Neural cell (in vitro differentiated cells): ENCODE measurements at regions not wholly inside any gene's neighbourhood (a gene's known extent, or its start where the extent isn't known, plus 50 kb on each side); places are given as distances from the start of the nearest gene placed in this dataset.

Experiments
- POLR2AphosphoS5 ChIP-seq: IDR thresholded peaks from 2 replicates; pipeline ENCODE4 v1.6.1; 2012
- TAF1 ChIP-seq: IDR thresholded peaks from 2 replicates; pipeline ENCODE4 v1.6.1; 2012; ENCODE audit warnings: low read depth
- TF ChIP-seq, protein P1 (sequence below): fragments of 450-650 bp; IDR thresholded peaks from 2 replicates; pipeline ENCODE4 v1.5.1; 2014; ENCODE audit warnings: antibody characterized with exemption, mild to moderate bottlenecking, moderate library complexity; ENCODE audit not compliant: poor library complexity, severe bottlenecking

DNA sequence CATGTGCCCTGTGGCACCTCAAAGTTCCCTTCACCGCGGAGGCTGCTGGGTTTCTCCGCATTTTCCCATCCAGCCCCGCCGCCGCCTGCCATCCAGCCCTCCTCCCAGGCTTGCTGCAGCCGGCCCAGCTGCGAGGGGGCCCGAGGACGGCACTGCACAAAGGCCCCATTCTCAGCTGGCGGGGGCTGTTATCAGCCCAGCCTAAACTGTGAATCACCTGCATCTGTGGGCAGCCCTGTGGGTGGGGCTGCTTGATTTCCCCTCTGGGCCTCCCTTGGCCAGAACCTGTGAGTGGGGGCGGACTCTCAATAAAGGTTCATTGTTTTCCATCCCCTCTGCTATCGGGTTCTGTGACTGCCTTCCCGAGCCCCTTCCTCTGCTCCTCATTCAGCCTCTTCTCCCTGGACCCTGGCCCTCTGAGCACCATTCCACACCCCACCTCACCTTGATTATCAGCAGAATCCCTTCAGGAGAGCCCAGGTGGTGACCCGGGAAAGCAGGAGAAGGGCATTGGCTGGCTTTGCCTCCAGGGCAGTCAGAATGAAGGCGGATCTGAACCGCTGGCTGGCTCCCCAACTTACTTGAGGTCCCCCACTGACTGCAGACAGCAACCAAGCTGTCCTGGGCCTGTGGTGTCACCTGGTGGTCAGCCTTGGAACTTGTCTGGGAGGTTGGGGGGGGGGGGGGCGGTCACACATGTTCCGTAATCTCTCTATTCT is 204.5 kb downstream of the ZFP36L2 start:
- TF ChIP-seq POLR2AphosphoS5 (no peak), TAF1 (no peak)
- TF ChIP-seq, protein P1, sequence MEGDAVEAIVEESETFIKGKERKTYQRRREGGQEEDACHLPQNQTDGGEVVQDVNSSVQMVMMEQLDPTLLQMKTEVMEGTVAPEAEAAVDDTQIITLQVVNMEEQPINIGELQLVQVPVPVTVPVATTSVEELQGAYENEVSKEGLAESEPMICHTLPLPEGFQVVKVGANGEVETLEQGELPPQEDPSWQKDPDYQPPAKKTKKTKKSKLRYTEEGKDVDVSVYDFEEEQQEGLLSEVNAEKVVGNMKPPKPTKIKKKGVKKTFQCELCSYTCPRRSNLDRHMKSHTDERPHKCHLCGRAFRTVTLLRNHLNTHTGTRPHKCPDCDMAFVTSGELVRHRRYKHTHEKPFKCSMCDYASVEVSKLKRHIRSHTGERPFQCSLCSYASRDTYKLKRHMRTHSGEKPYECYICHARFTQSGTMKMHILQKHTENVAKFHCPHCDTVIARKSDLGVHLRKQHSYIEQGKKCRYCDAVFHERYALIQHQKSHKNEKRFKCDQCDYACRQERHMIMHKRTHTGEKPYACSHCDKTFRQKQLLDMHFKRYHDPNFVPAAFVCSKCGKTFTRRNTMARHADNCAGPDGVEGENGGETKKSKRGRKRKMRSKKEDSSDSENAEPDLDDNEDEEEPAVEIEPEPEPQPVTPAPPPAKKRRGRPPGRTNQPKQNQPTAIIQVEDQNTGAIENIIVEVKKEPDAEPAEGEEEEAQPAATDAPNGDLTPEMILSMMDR: no peak
